Endothelial cell of hepatic sinusoid (primary cell): ENCODE measurements at regions not wholly inside any gene's neighbourhood (a gene's known extent, or its start where the extent isn't known, plus 50 kb on each side); places are given as distances from the start of the nearest gene placed in this dataset.
"Not testable (repeated sequence)": the region's sequence is repeated elsewhere in the genome, so short reads cannot be mapped to it uniquely, and the experiment has no call there.

Experiments
- in situ Hi-C: cut with HindIII; loops from 2 replicates; pipeline ENCODE4 v1.10.0; 2017; ENCODE audit warnings: low sequenced_read_pairs

DNA sequence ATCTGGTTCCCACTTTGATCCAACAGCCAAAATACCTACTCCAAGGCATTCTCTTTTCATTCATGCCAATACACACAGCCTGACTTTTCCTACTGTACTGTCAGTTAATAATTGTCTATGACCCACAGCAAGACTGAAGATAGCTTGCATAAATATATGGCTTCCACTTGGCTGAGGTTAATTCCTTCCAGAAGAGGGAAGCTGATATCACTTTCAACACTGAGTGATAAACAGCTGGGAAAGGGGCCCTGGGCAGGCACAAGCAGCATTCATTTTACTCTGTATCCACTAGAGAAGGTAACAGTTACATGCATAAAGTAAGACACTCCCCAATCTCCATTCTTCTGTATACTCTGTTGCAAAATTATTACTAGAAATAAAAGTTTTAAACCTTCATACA lies 200.2 kb upstream of the UGT8 start:
- in situ Hi-C loops = no loop called here

DNA sequence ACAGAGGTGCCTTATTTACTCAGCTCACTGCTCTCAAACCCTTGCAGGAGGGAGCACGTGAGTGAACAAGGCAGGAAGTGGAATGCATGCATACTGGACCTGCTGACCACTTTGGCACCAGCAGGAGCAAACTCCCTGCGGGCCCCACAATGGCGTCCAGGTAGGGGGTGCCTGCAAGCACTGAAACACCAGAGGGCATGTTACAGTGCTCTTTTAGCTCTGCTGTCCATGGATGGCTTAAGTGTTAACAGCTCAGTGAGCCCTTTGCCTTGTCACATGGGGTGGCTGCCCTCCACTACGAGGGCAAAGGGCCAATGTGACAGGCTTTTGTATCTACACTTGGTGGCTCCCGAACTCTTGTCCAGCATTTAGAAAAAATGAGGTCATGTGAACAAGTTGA lies 199.5 kb upstream of the UGT8 start:
- in situ Hi-C loops = no loop called here

DNA sequence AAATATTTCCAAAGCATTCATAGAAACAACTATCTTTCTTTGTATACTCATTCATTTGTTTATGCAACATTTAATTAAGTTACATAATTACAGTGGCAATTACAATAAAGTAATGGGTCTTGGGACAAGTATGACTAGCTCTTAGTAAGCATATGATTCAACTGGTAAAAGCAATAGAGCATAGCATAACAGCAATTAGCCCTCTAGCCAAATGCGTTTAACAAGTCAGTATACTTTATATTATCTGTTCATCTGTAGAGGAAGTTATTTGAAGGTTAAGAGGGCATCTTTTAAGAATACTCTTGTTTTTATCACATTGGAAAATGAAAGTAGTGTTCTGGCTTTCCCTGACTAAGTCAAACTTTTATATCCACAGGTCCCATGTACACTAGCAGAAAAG lies 198.1 kb upstream of the UGT8 start:
- in situ Hi-C loops = loop anchor here (25.0 kb wide), 1 partner anchor 287 kb away; no protein-coding TSS in a partner anchor

GRCh38 chr4:114401483-114401882 lies 197.1 kb upstream of the UGT8 start:
- in situ Hi-C loops = loop anchor here (25.0 kb wide), 1 partner anchor 286 kb away; no protein-coding TSS in a partner anchor

- in situ Hi-C loops = loop anchor here (25.0 kb wide), 1 partner anchor 270 kb away; no protein-coding TSS in a partner anchor
Observed at GRCh38 chr4:114417214-114417613, 181.4 kb upstream of the UGT8 start.

DNA sequence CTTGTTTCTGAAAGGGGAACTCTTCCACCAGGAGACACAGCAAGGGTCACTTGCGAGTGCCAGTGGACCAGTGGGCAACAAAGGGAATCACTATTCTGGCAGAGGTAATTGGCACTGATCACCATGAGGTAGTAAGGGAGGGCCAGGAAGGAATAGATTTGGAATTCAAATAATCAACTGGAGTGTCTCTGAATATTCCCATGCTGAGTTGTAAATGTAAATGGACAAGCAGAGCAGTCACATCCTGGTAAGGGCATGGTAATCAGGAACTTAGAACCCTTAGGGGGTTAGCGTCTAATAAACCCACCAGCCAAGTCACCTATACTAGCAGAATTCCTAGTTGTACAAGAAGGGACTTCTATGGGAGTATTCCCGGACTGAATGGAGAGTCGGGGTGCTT lies 178.5 kb upstream of the UGT8 start:
- in situ Hi-C loops = loop anchor here (25.0 kb wide), 1 partner anchor 267 kb away; no protein-coding TSS in a partner anchor

GRCh38 chr4:114423582-114423981 lies 175.0 kb upstream of the UGT8 start:
- in situ Hi-C loops = loop anchor here (25.0 kb wide), 1 partner anchor 264 kb away; no protein-coding TSS in a partner anchor

GRCh38 chr4:114435116-114435515 lies 163.5 kb upstream of the UGT8 start:
- in situ Hi-C loops = no loop called here

DNA sequence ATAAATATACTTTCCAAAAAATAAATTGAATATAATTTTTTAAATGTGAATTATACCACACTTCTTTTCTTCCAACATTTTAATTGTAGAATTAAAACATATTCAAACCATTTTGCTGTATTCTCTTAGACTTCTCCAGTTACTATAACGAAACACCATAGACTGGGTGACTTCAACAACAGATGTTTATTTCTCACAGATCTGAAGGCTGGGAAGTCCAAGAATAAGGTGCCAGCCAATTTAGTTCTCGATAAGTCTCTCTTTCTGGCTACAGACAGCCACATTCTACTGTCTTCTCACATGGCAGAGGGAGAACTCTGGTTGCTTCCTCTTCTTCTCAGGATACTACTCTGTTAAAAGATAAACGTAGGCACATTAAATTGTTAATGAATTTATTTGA lies 155.8 kb upstream of the UGT8 start:
- in situ Hi-C loops = no loop called here

DNA sequence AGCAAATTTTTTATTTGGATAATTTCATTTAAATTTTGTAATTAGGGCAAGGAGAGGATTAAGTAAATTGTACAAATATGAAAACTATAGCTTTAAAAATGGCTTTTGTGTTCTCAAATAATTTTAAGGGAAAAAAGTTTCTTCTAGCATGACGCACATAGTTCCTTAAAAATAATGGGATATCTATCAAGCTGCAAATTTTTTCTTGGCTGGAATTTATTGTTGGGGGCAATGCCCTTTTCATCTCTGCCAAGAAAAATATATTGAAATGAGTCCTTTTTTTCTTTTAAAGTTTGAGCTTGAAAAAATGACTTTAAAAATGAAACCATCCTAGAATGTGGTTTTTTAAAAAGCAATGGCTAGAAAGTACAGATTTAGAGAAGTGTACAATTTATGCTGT lies 154.4 kb upstream of the UGT8 start:
- in situ Hi-C loops = no loop called here

GRCh38 chr4:114447963-114448516 lies 150.6 kb upstream of the UGT8 start:
- in situ Hi-C loops = not testable (repeated sequence)

DNA sequence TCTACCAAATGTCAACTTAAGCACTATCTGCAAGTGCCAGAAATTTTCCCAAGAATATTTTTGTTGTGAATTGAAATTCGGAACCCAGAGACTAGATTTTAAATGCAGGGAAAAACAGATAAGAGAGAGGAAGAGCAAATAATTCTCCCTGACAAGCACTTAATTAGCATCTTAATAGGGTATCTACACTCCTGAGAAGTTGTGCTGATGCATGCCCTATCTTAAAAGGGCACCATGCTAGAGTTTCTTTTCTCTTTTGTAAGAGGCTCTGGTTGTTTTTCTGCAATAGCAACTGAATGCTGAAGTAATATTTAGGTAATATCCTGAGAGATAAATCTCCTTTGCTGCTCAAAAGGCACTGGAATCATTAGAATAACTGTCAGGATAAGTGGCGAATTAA lies 139.9 kb upstream of the UGT8 start:
- in situ Hi-C loops = no loop called here

DNA sequence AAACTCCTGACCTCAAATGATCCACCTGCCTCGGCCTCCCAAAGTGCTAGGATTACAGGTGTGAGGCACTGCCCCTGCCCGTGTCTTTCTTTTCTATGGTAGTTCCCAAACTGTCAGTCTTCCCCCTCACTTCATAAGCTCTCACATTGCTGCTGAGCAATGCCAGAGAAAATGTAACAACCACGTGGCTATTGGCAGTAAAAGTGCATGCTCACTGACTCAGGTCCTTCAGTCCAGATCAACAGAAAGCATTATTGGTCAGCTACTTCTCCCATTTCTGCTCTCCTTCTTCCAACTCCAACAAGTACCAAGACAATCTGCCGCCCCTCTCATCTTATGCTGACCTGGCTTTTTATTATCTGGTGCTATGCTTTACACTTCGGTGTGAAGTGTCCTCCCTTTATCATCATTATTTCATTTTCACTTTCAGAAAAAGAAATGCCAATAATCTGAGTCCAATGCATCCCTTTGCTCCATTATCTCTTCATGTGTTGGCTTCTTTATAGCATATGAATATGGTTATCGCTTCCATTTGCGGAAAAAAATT lies 133.8 kb upstream of the UGT8 start:
- in situ Hi-C loops = no loop called here

DNA sequence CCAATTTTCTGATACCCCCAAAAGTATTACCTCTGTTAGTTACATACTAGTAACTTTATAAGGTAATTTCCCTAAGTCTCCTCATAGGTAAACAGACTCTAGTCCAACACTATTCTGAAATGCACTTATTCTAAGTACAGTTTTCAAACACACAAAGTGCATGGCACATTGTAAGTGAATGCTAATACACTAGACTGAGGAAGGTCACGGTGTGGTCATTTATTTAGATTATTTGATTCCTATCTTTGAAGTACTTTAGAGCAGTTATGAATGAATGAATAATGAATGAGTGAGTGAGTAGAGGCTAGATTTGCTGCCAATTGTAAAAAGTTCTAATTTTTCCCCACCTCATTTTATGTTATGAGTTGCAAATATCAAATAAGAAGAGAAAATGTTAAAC lies 132.8 kb upstream of the UGT8 start:
- in situ Hi-C loops = no loop called here

GRCh38 chr4:114466299-114466698 lies 132.3 kb upstream of the UGT8 start:
- in situ Hi-C loops = no loop called here

DNA sequence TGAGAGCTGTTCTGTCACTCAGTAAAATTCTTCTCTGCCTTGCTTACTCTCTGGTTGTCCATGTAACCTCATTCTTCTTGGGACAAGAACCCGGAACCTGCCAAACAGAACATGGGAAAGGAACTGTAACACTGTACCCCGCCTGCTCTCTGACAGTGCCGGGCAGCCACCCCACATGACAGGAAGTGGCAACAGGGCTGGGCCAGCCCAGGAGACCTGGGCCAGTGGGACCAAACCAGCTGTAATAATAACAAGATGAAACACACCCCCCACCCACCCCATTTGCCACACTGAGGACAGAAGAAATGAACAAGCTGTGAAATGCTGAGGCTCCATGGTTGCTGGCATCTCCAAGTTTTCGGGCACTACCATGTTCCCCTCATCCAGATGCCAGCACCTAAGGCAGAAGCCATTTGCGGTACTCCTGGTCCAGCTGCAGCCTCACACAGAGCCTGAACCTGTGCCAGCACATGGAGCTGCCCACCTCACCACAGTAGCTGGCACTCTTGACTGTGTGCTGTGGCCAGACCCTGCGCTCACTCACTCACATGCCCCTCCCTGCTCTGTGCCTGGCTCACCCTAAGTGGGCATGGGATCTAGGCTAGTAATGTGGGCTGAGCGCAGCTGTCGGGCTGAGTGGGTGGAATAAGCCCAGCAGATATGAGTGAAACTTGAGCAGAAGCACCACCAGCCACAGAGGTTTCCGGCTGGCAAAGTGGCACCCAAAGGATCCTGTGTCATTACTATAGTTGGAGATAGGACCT lies 126.2 kb upstream of the UGT8 start:
- in situ Hi-C loops = no loop called here

DNA sequence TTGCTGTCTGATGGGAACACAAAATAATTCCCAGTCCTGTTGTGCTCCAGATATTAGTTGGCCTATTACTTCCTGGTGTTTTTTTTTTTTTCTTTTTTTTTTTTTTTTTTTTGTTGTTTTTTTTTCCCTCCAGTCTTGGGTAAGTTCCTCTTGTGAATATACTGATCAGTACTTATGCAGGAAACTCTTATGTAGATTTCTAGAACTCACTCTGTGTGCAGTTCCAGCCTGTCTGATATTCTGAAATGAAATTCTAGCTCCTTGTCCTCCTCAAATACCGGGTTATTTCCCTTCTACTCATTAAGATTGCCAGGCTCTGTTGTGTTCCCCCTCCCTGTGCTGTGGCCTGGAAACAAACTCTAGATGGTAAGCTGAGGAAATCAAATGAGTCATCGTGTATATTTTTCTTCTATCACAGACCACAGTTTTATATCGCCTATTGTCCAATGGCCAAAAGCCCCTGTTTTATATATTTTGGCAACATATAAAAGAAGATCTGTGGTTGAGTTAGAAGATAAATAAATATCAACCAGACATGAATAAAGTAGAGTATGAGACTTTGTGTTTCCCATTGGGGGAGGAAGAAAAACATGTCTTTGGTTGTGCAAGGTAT lies 124.3 kb upstream of the UGT8 start:
- in situ Hi-C loops = no loop called here

DNA sequence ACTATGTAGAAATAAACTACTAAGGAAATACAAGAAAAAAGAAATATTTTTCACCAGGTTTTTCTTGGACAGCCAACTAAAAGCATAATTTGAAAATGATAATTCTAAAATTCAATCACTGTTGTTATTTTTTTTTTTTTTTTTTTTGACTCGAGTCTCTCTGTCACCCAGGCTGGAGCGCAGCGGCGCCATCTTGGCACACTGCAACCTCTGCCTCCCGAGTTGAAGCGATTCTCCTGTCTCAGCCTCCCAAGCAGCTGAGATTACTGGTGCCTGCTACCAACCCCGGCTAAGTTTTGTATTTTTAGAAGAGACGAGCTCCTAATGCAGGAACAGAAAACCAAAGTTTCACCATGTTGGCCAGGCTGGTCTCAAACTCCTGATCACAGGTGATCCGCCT lies 122.3 kb upstream of the UGT8 start:
- in situ Hi-C loops = no loop called here

DNA sequence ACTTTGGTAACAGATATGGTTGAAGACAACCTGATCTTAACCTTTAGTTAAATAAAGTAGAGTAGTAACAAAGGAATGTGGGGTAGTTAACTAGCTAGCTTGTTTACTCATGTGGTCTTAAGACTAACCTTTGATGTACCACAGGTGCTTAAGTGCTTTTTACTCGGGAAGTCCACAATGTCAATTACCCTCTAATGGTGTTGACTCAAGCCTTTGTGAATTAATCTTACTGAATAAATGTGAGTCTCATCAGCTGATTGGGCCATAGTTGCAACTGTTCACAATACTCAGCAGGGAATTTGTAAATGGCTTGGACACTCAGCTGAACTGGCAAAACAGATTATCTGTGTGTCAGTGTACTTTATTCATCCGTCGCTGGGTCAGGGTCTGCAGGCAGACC lies 119.0 kb upstream of the UGT8 start:
- in situ Hi-C loops = no loop called here

- in situ Hi-C loops = no loop called here
Observed at GRCh38 chr4:114481856-114482255, 116.8 kb upstream of the UGT8 start.

- in situ Hi-C loops = no loop called here
Observed at GRCh38 chr4:114487101-114487500, 111.5 kb upstream of the UGT8 start.
